Endothelial cell of umbilical vein (primary cell): ENCODE measurements at regions not wholly inside any gene's neighbourhood (a gene's known extent, or its start where the extent isn't known, plus 50 kb on each side); places are given as distances from the start of the nearest gene placed in this dataset.

ENCODE experiments used
- BruUV-seq: library from RNA; stranded (reverse); fragments of 400-500 nt; replicated peaks from 2 replicates; lab custom pipeline; 2021; lab: Mats Ljungman, UMichigan
- CTCF ChIA-PET: fragments of 300-600, 350-600 bp; sonication (Branson Sonifier 250); formaldehyde crosslinking; loops from one replicate; lab custom pipeline; 2021; ENCODE audit warnings: antibody characterized with exemption, inconsistent platforms; lab: Charles Lee
- POLR2A ChIA-PET: fragments of 300-600, 350-600 bp; sonication (Branson Sonifier 250); formaldehyde crosslinking; loops from one replicate; lab custom pipeline; 2021; ENCODE audit warnings: antibody characterized with exemption, inconsistent platforms; lab: Charles Lee
- DNase-seq: peaks from one replicate; pipeline ENCODE4 v3.0.0-alpha.2; 2011; ENCODE audit warnings: low read depth, low spot score
- FAIRE-seq: peaks from 2 replicates; lab custom pipeline; 2011; peaks lifted over from hg19 to GRCh38; lab: Jason Lieb, UNC
- H2AFZ ChIP-seq: 2 replicates; pipeline ENCODE4 v1.6.0; 2012; ENCODE audit warnings: low read depth, low read length, control low read depth, inconsistent platforms
- H3K27ac ChIP-seq: 2 replicates; pipeline ENCODE4 v1.5.1; 2011; ENCODE audit warnings: low read depth, mild to moderate bottlenecking, control low read depth, low read length, moderate library complexity; ENCODE audit not compliant: insufficient read depth
- H3K27me3 ChIP-seq, 2 experiments: 2 replicates each; pipeline versions ENCODE4 v1.6.0 to v1.6.1; 2011; ENCODE audit warnings: low read length in 2 of 2, mixed read lengths in 1 of 2; ENCODE audit not compliant: control insufficient read depth in 2 of 2, insufficient read depth in 2 of 2
- H3K36me3 ChIP-seq, 2 experiments: 2 replicates in 1 of 2; 3 replicates in 1 of 2; pipeline ENCODE4 v1.5.1; 2011; ENCODE audit warnings: low read length in 2 of 2, mild to moderate bottlenecking in 1 of 2, moderate library complexity in 1 of 2; ENCODE audit not compliant: control insufficient read depth in 2 of 2, insufficient read depth in 2 of 2; ENCODE audit errors: extremely low read depth in 1 of 2
- H3K4me1 ChIP-seq: 3 replicates; pipeline ENCODE4 v1.5.1; 2011; ENCODE audit warnings: mild to moderate bottlenecking, low read length; ENCODE audit not compliant: control insufficient read depth, insufficient read depth; ENCODE audit errors: extremely low read depth
- H3K4me2 ChIP-seq: 2 replicates; pipeline ENCODE4 v1.6.1; 2011; ENCODE audit warnings: low read length, control low read depth, mixed read lengths; ENCODE audit not compliant: insufficient read depth
- H3K4me3 ChIP-seq, 3 experiments: fragments of 200-600 bp in 1 of 3; sonication (generic), shearing (Covaris generic) in 1 of 3; replicated peaks in 1 of 3; 2 replicates each; pipeline ENCODE4 v1.5.1; 2011 to 2016; ENCODE audit warnings: control low read depth in 3 of 3, low read length in 3 of 3, mild to moderate bottlenecking in 2 of 3, inconsistent platforms in 1 of 3, low read depth in 1 of 3, moderate library complexity in 1 of 3; ENCODE audit not compliant: insufficient read depth in 1 of 3
- H3K79me2 ChIP-seq: 2 replicates; pipeline ENCODE4 v1.6.0; 2012; ENCODE audit warnings: low read length, inconsistent platforms; ENCODE audit not compliant: control insufficient read depth, insufficient read depth
- H3K9ac ChIP-seq: replicated peaks from 2 replicates; pipeline ENCODE3; 2011; ENCODE audit warnings: low read length, control low read depth; ENCODE audit not compliant: insufficient read depth; ENCODE audit errors: extremely low read depth
- H3K9me1 ChIP-seq: replicated peaks from 3 replicates; pipeline ENCODE4 v1.6.0; 2011; ENCODE audit warnings: mild to moderate bottlenecking, low read length; ENCODE audit not compliant: control insufficient read depth, insufficient read depth; ENCODE audit errors: extremely low read depth
- H3K9me3 ChIP-seq: replicated peaks from 2 replicates; pipeline ENCODE4 v1.5.1; 2012; ENCODE audit warnings: low read length, inconsistent platforms; ENCODE audit not compliant: control insufficient read depth, insufficient read depth
- H4K20me1 ChIP-seq: replicated peaks from 2 replicates; pipeline ENCODE3; 2011; ENCODE audit warnings: mild to moderate bottlenecking, low read length; ENCODE audit not compliant: control insufficient read depth, insufficient read depth; ENCODE audit errors: extremely low read depth
- CTCF ChIP-seq, 2 donors: IDR thresholded peaks; 1 replicate in 1 of 2; 2 replicates in 1 of 2; pipeline ENCODE4 v1.5.1; 2011; ENCODE audit warnings: low read length in 2 of 2, mild to moderate bottlenecking in 2 of 2, moderate library complexity in 2 of 2, control low read depth in 1 of 2, inconsistent platforms in 1 of 2, low read depth in 1 of 2; ENCODE audit not compliant: insufficient read depth in 1 of 2; ENCODE audit errors: extremely low read depth in 1 of 2
- EZH2 ChIP-seq: IDR thresholded peaks from 2 replicates; pipeline ENCODE4 v1.6.1; 2012; ENCODE audit warnings: borderline replicate concordance, low read depth, mild to moderate bottlenecking, moderate library complexity, low read length, inconsistent platforms; ENCODE audit not compliant: severe bottlenecking
- FOS ChIP-seq: IDR thresholded peaks from 2 replicates; pipeline ENCODE4 v1.6.1; 2011; ENCODE audit warnings: mild to moderate bottlenecking, low read length, moderate library complexity, borderline replicate concordance; ENCODE audit not compliant: insufficient read depth
- GATA2 ChIP-seq: IDR thresholded peaks from 2 replicates; pipeline ENCODE4 v1.7.0; 2011; ENCODE audit warnings: low read depth, mild to moderate bottlenecking, moderate library complexity, mixed read lengths, low read length; ENCODE audit not compliant: insufficient read length, insufficient read depth
- JUN ChIP-seq: IDR thresholded peaks from 2 replicates; pipeline ENCODE4 v1.6.1; 2011; ENCODE audit warnings: borderline replicate concordance, low read depth; ENCODE audit not compliant: insufficient read length, insufficient read depth
- MYC ChIP-seq: IDR thresholded peaks from one replicate; pipeline ENCODE4 v1.6.1; 2011; ENCODE audit warnings: mild to moderate bottlenecking, low read depth, low read length
- POLR2A ChIP-seq: IDR thresholded peaks from 2 replicates; pipeline ENCODE4 v1.6.1; 2012; ENCODE audit warnings: low read depth, mild to moderate bottlenecking, control low read depth, low read length
- POLR2AphosphoS5 ChIP-seq: IDR thresholded peaks from 2 replicates; pipeline ENCODE4 v1.6.1; 2012; ENCODE audit warnings: low read depth, mild to moderate bottlenecking, control low read depth, low read length, moderate library complexity; ENCODE audit not compliant: insufficient read depth
- dilution Hi-C: fragments of 300-500 bp; cut with MboI; formaldehyde crosslinking; loops from one replicate; pipeline ENCODE4 v1.15.0; 2019; ENCODE audit warnings: low sequenced_read_pairs; ENCODE audit not compliant: extremely low pct_ligation_motif_present
- intact Hi-C: fragments of 100-400 bp; cut with micrococcal nuclease; formaldehyde crosslinking; loops from one replicate; pipeline ENCODE4 v1.10.0; 2022

- Histone ChIP-seq H3K4me3 (no peak overlapping the region), H2AFZ (no peak overlapping the region), H3K79me2 (no peaks in the 10 kb centered on the region), H3K9me1 (no peaks in the 10 kb centered on the region), H3K4me2 (no peak overlapping the region), H3K4me1 (no peaks in the 10 kb centered on the region), H3K9ac (no peak overlapping the region), H3K36me3 (no peaks in the 10 kb centered on the region), H3K27me3 (no peaks in the 10 kb centered on the region), H3K27ac (no peak overlapping the region), H4K20me1 (no peaks in the 10 kb centered on the region), H3K9me3 (no peaks in the 10 kb centered on the region)
- no peak for DNase-seq
- BruUV-seq, result no TSS peak
- CTCF ChIA-PET, result interaction anchor here (1.7 to 6.7 kb wide), 2 partner anchors 15 to 209 kb away, joined by 3 to 201 read pairs; no protein-coding TSS in a partner anchor
- no peak for FAIRE-seq
- intact Hi-C loops (no loop called here), dilution Hi-C loops (no loop called here)
- no peak for TF ChIP-seq POLR2AphosphoS5
- TF ChIP-seq GATA2, result no peak
- TF ChIP-seq CTCF (IDR thresholded peaks at IDR 0.05; ENCODE audit: extremely low read depth in 1 of 2, insufficient read depth in 1 of 2, low read depth in 1 of 2, low read length in 2 of 2), result no peak
- no peak for TF ChIP-seq EZH2
- TF ChIP-seq MYC, result no peak
- TF ChIP-seq POLR2A, result no peak
- TF ChIP-seq FOS, result no peak
- no peak for TF ChIP-seq JUN
- POLR2A ChIA-PET, result no interaction called here
Observed at GRCh38 chr1:81551946-81552345, 248.8 kb upstream of the ADGRL2 start.
